ENCODE measurements at regions not wholly inside any gene's neighbourhood (a gene's known extent, or its start where the extent isn't known, plus 50 kb on each side); places are given as distances from the start of the nearest gene placed in this dataset.

DNA sequence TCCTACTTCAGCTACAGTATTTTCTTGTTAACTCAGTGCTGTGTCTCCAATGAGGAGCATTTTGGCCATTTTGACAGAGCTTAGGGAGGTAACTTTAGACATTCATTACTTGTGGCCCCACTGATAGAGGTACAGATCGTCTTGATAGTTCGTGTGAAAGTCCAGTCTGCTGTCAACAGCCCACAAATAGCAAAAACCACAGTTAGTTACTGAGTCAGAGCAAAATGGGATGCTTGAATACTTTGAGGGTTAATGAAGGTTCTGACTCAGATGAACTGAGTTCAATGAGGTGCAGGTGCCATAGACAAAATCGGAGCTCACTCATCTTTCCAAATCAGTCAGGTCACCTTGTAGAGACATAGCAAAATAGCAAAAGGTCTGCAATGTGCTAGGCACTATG lies 163.1 kb upstream of the TLE4 start:
- WGBS, 2 donors: 69 to 89% methylated on average over 3 of the region's 3 CpGs
- H3K4me1 ChIP-seq: no peaks in the 10 kb centered on the region
- no peak overlapping the region for H3K4me3 ChIP-seq
- H3K36me3 ChIP-seq: no peaks in the 10 kb centered on the region
- H3K9me3 ChIP-seq: no peaks in the 10 kb centered on the region
- H3K27me3 ChIP-seq: no peaks in the 10 kb centered on the region
- no peak for DNase-seq (ENCODE audit: low spot score in 2 of 2)
- TF ChIP-seq POLR2A (IDR thresholded peaks at IDR 0.05) (no peak), EP300 (IDR thresholded peaks at IDR 0.05) (no peak)
- TF ChIP-seq, protein P1, sequence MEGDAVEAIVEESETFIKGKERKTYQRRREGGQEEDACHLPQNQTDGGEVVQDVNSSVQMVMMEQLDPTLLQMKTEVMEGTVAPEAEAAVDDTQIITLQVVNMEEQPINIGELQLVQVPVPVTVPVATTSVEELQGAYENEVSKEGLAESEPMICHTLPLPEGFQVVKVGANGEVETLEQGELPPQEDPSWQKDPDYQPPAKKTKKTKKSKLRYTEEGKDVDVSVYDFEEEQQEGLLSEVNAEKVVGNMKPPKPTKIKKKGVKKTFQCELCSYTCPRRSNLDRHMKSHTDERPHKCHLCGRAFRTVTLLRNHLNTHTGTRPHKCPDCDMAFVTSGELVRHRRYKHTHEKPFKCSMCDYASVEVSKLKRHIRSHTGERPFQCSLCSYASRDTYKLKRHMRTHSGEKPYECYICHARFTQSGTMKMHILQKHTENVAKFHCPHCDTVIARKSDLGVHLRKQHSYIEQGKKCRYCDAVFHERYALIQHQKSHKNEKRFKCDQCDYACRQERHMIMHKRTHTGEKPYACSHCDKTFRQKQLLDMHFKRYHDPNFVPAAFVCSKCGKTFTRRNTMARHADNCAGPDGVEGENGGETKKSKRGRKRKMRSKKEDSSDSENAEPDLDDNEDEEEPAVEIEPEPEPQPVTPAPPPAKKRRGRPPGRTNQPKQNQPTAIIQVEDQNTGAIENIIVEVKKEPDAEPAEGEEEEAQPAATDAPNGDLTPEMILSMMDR (IDR thresholded peaks at IDR 0.05): no peak
- H3K27ac ChIP-seq: no peak overlapping the region

DNA sequence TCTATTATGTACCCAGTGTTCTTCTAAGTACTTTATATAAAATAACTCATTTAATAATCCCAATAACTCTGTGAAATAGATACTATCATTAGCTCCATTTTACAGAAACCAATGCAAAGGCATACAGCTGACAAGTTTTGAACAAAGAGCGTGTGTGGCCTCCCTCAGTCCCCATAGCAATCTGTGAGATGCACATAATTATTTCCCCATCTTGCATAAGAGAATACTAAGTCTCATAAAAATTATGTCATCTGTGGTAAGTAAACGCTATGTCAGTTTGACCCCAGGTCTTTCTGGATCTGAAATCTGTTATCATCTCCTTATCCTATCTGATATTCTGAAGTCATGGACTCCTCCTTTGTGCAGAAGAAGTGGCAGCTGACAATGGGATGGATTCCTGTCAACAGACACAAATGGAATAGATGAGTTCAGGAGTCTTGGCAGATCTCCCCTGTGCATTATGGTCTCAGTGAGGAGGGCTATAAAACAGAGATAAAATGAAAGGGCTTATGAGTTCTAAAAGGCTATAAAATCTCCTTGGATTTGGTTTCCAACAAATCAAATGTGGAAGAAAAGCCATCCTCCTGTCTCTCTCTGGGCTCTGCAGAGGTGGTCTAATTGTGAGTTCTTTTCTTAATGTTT lies 162.5 kb upstream of the TLE4 start:
- H3K9me3 ChIP-seq: no peaks in the 10 kb centered on the region
- DNase-seq (ENCODE audit: low spot score in 2 of 2): no peak
- no peaks in the 10 kb centered on the region for H3K36me3 ChIP-seq
- WGBS, 2 donors: 72 to 73% methylated on average over 2 of the region's 2 CpGs
- TF ChIP-seq, protein P1 (IDR thresholded peaks at IDR 0.05): no peak
- TF ChIP-seq EP300 (IDR thresholded peaks at IDR 0.05): no peak
- no peak for TF ChIP-seq POLR2A (IDR thresholded peaks at IDR 0.05)
- H3K27ac ChIP-seq: no peak overlapping the region
- H3K4me1 ChIP-seq: no peaks in the 10 kb centered on the region
- no peaks in the 10 kb centered on the region for H3K27me3 ChIP-seq
- H3K4me3 ChIP-seq: no peak overlapping the region

DNA sequence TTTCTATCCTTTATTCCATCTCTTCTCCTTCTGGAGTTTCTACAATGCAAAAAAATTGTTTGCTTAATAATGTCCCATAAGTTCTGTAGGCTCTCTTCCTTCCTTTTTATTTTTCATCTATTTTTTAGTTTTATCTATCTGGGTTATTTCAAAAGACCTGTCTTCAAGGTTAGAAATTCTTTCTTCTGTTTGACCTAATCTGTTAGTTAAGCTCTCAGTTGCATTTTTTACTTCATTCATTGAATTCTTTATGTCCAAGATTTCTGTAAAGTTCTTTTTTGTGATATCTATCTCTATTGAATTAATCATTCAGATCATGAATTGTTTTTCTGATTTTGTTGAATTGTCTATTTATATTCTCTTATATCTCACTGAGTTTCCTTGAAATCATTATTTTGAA lies 145.9 kb upstream of the TLE4 start:
- Histone ChIP-seq H3K4me1 (no peaks in the 10 kb centered on the region), H3K9me3 (peaks cover 0 to 35% (median 4%) of the 10 kb centered on the region in 4 donors), H3K36me3 (no peaks in the 10 kb centered on the region), H3K27me3 (no peaks in the 10 kb centered on the region), H3K27ac (no peak overlapping the region), H3K4me3 (no peak overlapping the region)
- DNase-seq (ENCODE audit: low spot score in 2 of 2): no peak
- TF ChIP-seq EP300 (IDR thresholded peaks at IDR 0.05) (no peak), POLR2A (IDR thresholded peaks at IDR 0.05) (no peak)
- TF ChIP-seq, protein P1 (IDR thresholded peaks at IDR 0.05): no peak

DNA sequence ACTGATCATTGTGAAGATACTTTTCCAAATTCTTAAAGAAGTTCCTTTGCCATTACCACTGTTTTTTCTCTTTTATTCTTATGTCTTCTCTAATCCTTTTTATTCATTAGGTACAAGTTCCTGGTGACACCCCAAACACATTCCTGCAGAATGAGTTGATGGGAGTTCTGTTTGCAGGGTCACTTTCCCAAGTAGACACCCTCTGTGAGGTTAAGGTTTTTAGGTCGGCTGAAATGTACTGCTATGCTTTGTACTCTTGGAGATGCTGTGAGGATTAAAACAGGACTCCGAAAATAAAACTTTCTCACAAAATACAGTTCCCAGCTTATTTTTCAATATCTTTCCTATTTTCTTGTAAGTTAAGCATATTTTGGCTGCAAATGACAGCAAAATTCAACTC lies 143.3 kb upstream of the TLE4 start:
- WGBS, 2 donors: 86 to 90% methylated on average over 2 of the region's 2 CpGs
- Histone ChIP-seq H3K27me3 (no peaks in the 10 kb centered on the region), H3K9me3 (peaks cover 0 to 29% (median 4%) of the 10 kb centered on the region in 4 donors), H3K36me3 (no peaks in the 10 kb centered on the region), H3K4me3 (no peak overlapping the region), H3K27ac (no peak overlapping the region), H3K4me1 (no peaks in the 10 kb centered on the region)
- no peak for DNase-seq (ENCODE audit: low spot score in 2 of 2)
- no peak for TF ChIP-seq POLR2A (IDR thresholded peaks at IDR 0.05)
- TF ChIP-seq EP300 (IDR thresholded peaks at IDR 0.05): no peak
- TF ChIP-seq, protein P1 (IDR thresholded peaks at IDR 0.05): no peak

DNA sequence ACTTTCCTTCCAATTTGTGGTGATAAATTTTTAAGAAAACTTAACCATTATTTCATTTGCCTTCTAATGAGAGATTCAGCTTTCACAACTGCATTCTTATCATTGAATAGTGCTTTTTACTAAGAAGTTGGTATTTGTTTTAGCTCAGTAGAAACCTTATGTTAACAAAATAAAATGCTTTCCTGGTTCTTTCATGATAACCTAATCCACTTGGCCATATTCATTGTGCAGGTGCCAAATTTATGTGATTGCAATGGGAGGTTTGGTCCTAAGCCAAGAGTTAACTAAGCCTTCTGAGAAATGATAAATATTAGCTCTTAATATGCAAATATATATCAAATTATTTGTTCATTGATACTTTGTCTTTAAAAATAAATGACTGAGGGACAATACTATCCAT lies 141.1 kb upstream of the TLE4 start:
- Histone ChIP-seq H3K27me3 (no peaks in the 10 kb centered on the region), H3K36me3 (no peaks in the 10 kb centered on the region), H3K27ac (no peak overlapping the region), H3K9me3 (peaks cover 0 to 16% (median 2%) of the 10 kb centered on the region in 4 donors), H3K4me1 (no peaks in the 10 kb centered on the region), H3K4me3 (no peak overlapping the region)
- DNase-seq (ENCODE audit: low spot score in 2 of 2): no peak
- TF ChIP-seq, protein P1 (IDR thresholded peaks at IDR 0.05): no peak
- TF ChIP-seq POLR2A (IDR thresholded peaks at IDR 0.05): no peak
- no peak for TF ChIP-seq EP300 (IDR thresholded peaks at IDR 0.05)
